Breast epithelium (tissue), 3 donors: ENCODE measurements at regions not wholly inside any gene's neighbourhood (a gene's known extent, or its start where the extent isn't known, plus 50 kb on each side); places are given as distances from the start of the nearest gene placed in this dataset.

ENCODE experiments used
- CTCF ChIP-seq, 3 donors: fragments of 450-650 bp; IDR thresholded peaks; one replicate each; pipeline ENCODE4 v1.5.1; 2016 to 2017; ENCODE audit warnings: antibody characterized with exemption in 3 of 3, mild to moderate bottlenecking in 3 of 3, moderate library complexity in 3 of 3
- POLR2A ChIP-seq: fragments of 450-650 bp; IDR thresholded peaks from one replicate; pipeline ENCODE4 v1.6.1; 2016; ENCODE audit warnings: antibody characterized with exemption, mild to moderate bottlenecking, moderate library complexity

DNA sequence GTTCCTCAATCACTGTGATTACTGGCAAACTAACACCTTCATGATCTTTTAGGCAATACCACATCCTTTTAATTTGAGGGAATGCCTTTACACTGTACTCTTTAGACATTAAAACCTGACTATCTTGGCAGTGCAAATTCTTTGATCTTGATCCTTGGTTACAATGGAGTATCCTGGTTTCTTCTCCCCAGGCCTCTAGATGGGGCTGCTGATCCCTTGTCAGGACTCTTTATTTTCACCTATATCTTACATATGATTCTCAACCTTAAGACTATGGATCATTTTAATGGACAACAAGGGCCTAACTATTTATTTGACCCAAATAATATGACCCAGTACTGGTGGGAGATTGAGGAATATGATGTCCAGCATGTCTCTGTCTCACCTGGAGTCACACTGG lies 1005.5 kb upstream of the INTU start:
- TF ChIP-seq CTCF (IDR thresholded peaks at IDR 0.05) (no peak), POLR2A (no peak)
